HG03060 (cell line): ENCODE measurements at regions not wholly inside any gene's neighbourhood (a gene's known extent, or its start where the extent isn't known, plus 50 kb on each side); places are given as distances from the start of the nearest gene placed in this dataset.

ENCODE experiments used
- ATAC-seq: cut with Tn5 transposase; IDR thresholded peaks from one replicate; pipeline ENCODE4 v1.9.1; 2021; ENCODE audit warnings: low read depth, moderate number of reproducible peaks; ENCODE audit not compliant: unreplicated experiment

DNA sequence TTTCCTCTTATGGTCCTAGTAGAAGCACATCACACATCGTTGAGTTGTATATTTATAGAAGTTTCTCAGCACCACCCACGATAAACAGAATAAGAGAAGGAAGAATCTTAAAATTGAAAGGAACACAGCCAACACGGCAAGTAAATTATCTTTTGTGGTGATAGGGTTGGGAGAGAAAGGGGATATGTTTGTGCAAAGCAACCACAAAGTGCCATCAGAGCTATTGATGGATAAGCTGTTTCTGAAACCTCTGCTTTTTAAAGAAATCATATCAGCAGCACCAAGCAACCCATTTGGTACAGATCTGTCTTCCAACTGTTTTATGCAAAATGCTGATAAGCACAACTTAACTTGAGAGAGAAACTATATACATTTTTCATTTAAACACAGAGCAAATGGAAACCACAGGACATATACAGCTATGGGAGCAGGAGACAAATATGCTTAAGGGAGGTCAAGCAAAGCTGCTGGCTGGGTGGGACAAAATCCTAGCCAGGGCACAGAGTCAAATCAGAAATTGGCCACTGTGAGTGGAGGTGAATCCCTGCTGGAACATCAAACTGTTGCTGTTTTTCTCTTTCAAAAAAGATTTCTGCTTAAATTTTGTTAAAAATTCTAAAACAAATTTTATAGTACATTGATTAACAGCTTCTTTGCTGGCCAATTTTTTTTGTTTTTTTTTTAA, 194.0 kb upstream of the HHIP start:
- ATAC-seq = no peak

DNA sequence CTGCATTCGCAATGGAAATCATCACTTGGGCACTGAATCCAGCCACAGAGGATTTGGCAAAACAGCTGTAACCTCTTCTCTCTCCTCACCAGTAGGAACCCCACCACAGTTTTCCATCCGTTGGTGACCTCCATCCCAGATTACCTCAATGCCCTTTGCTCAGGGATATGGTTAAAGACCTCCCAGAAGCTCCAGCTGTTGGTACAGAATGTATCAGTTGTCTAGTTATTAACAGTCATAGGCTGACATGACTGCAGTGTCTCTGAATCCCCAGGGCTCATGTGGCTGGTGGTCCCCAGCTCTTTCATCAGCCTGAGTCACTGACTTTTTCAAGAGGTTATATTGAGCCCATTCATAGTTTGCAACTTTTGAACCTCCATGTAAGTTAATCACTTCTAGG, 189.8 kb upstream of the HHIP start:
- no peak for ATAC-seq

GRCh38 chr4:144461906-144462305, 184.1 kb upstream of the HHIP start:
- ATAC-seq = no peak

DNA sequence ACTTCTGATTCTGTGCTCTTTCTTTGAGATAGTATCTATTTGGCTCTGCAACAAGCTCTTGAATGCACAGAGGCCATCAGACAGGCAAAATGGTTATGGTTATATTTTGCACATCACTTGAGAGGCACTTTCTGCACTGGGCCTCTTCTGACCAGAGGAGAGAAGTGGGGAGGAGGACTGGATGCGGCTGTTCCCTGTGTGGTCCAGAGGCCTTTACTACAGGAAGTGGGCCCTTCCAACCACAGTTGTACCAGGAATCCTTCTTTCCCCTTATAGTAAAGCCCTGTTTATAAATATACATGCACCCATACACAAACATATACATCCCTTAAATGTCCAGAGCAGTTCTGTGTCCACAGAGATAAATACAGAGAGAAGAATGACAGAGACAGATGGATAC, 182.7 kb upstream of the HHIP start:
- no peak for ATAC-seq

- ATAC-seq = no peak
These were observed 182.1 kb upstream of the HHIP start for GRCh38 chr4:144463896-144464295.

DNA sequence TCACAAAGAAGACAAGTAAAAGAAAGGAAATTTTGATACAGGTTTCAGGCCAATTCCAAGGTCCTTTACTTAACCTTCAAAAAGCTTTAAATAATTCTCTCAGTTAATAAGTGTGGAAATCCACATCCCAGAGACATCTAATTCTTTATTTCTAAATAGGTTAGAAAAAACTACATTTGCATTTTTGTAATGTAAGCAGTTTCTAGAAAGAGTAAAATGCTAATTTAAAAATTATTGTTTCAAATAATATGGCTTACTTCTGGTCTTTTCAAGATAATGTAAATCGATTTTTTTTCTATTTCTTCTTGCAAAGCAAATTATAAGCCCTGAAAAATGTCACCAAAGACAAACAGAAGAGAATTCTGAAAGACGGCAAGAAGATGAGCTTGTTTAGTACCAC, 180.4 kb upstream of the HHIP start:
- no peak for ATAC-seq

- no peak for ATAC-seq
These were observed 165.9 kb upstream of the HHIP start for GRCh38 chr4:144480068-144480467.

DNA sequence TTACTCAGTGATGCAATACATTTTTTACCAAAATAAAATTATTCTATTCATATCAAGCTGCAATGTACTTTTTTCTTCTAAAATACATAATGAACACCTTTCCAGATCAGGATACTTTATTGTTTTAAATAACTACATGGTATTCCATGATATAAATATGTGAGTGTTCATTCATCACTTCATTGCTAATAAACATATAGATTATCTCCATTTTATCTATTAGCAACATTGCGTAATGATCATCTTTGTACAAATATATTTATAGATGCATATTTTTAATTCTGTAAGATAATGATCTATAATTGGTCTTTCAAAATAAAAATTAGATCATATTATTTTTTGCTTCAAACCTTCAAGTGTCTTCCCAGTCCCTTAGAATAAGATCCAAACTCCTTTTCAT, 156.1 kb upstream of the HHIP start:
- ATAC-seq = no peak

DNA sequence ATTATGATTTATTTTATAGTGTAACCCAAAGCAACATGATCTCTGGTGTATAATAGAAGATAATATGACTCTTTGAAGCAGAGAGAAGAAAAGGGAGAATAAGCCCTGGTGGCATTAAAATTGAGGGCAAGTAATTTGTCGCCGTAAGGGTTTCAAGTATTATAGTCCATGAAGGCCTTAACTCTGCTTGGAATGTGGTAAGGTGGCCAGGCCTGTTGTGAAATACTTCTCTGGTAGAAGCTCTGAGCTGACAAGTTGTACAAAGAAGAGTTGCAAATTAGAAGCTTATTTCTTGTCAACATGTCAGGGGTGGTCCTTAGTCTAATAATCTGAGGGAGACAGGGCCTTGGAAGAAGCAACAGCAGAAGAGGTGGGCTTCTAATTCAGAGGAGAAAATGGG, 151.7 kb upstream of the HHIP start:
- ATAC-seq = no peak

GRCh38 chr4:144495944-144496343, 150.0 kb upstream of the HHIP start:
- no peak for ATAC-seq

DNA sequence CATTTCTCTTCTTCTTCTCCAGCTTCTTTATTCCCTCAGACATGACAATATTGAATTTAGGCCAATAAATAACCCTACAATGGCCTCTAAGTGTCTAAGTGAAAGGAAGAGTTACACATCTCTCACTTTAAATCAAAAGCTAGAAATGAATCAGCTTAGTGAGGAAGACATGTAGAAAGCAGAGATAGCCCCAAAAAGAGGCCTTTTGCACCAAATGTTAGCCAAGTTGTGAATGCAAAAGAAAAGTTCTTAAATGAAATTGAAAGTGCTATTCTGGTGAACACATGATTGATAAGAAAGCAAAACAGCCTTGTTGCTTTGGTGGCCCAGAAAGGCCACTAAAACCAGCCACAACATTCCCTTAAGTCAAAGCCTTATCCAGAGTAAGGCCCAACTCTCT, 146.2 kb upstream of the HHIP start:
- ATAC-seq = peak; percentile 40

- ATAC-seq = no peak
These were observed 144.7 kb upstream of the HHIP start for GRCh38 chr4:144501231-144501780.

DNA sequence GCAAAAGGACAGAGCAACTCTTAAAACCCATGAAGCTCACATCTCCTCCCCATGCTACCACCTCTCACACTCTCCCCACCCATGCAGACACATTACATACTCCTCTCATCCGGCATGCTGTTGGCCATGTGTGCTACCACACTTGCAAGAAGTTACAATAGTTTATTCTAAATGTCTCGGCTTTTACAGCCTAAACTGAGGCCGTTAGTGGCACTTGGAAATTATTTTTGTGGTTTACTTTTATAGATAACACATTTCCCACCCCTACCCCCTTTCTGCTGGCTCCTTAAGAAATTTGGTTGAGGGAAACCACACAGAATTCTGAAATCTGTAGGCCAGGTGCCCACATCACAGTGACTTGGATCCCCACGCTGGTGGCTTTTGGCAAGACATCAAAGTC, 141.1 kb upstream of the HHIP start:
- ATAC-seq = no peak

GRCh38 chr4:144507311-144508101, 138.4 kb upstream of the HHIP start:
- ATAC-seq = no peak

- no peak for ATAC-seq
These were observed 136.6 kb upstream of the HHIP start for GRCh38 chr4:144509088-144510015.

DNA sequence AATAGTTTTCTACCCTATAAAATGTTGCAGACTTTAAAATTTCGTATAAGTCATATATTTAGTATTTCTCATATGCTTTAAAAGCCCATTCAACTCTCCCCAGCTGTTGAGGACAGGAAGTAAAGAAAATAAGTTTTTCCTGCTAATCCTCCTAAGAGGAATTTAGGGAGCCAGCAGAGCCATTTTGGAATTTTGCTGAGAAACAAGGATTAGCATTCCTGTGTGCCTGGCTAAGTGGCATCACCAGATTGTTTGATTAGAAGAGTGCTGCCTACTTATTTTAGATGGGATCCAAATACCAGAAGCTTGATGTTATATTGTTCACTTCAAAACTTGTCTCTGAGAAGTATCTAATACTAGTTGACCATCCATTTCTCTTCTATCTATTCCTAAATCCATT, 131.2 kb upstream of the HHIP start:
- ATAC-seq = no peak

GRCh38 chr4:144518181-144518895, 127.6 kb upstream of the HHIP start:
- ATAC-seq = no peak

DNA sequence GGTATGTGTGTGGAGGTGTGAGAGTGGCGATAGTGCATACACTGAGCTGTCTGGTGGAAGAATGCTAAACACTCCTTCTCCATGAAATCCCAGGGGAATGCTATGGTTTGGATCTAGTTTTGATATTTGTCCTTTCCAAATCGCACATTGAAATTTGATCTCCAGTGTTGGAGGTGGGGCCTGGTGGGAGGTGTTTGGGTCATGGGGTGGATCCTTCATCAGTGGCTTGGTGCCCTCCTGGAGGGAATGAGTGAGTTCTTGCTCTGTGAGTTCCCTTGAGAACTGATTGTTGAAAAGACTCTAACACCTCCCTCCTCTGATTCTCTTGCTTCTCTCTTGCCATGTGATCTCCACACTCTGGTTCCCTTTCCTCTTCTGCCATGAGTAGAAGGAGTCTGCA, 114.1 kb upstream of the HHIP start:
- ATAC-seq = no peak

GRCh38 chr4:144547678-144548298, 98.2 kb upstream of the HHIP start:
- ATAC-seq = peak; percentile 100

DNA sequence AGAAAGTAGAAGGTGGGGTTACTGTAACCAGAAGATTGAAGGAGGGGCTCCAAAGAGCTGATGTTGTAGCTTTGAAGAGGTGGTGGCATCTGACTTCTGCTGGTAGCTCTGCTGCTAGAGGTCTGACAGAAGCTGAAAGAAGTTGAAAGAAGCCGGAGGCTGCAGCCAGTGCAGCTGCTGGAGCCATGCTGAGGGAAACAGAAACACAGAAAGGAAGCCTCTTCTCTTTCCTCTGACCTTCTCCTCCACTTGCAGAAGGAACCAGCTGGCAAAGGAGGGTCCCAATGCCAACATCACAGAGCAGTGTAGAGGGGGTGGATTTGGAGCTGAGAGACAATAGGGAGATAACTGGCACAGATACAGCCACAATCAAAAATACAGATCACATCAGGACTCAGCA, 89.3 kb upstream of the HHIP start:
- no peak for ATAC-seq
